Lung (tissue), 11 donors: ENCODE measurements at regions not wholly inside any gene's neighbourhood (a gene's known extent, or its start where the extent isn't known, plus 50 kb on each side); places are given as distances from the start of the nearest gene placed in this dataset.
"Not testable (repeated sequence)": the region's sequence is repeated elsewhere in the genome, so short reads cannot be mapped to it uniquely, and the experiment has no call there.

Source experiments
- ATAC-seq: fragments of 200-7000 bp; cut with Tn5 transposase; one replicate; pipeline ENCODE4 v1.9.1; 2020; ENCODE audit warnings: moderate number of reproducible peaks; ENCODE audit not compliant: insufficient read depth, low FRiP score
- DNase-seq, 3 donors: peaks; one replicate each; pipeline ENCODE4 v3.0.0-alpha.2; 2013 to 2017
- H3K27ac ChIP-seq, 2 donors: one replicate each; pipeline ENCODE4 v1.5.1; 2013; ENCODE audit warnings: mild to moderate bottlenecking in 2 of 2, moderate library complexity in 2 of 2, control low read depth in 1 of 2, inconsistent platforms in 1 of 2, low read depth in 1 of 2, low read length in 1 of 2
- H3K27me3 ChIP-seq, 3 donors: one replicate each; pipeline ENCODE4 v1.5.1; 2013; ENCODE audit warnings: low read length in 2 of 3; ENCODE audit not compliant: control insufficient read depth in 3 of 3, insufficient read depth in 3 of 3
- H3K36me3 ChIP-seq, 4 donors: one replicate each; pipeline ENCODE4 v1.5.1; 2013; ENCODE audit warnings: low read length in 4 of 4, mild to moderate bottlenecking in 1 of 4, moderate library complexity in 1 of 4; ENCODE audit not compliant: control insufficient read depth in 4 of 4, insufficient read depth in 4 of 4
- H3K4me1 ChIP-seq, 5 donors: one replicate each; pipeline ENCODE4 v1.5.1; 2013; ENCODE audit warnings: low read length in 5 of 5, mild to moderate bottlenecking in 2 of 5, moderate library complexity in 1 of 5; ENCODE audit not compliant: control insufficient read depth in 5 of 5, insufficient read depth in 5 of 5
- H3K4me3 ChIP-seq: one replicate; pipeline ENCODE4 v1.5.1; 2013; ENCODE audit warnings: mild to moderate bottlenecking, control low read depth, moderate library complexity
- H3K9ac ChIP-seq, 2 donors: one replicate each; pipeline ENCODE4 v1.5.1; 2013; ENCODE audit warnings: low read length in 2 of 2, control low read depth in 1 of 2; ENCODE audit not compliant: insufficient read depth in 1 of 2
- H3K9me3 ChIP-seq, 4 donors: one replicate each; pipeline ENCODE4 v1.5.1; 2013; ENCODE audit warnings: low read length in 3 of 4, mild to moderate bottlenecking in 1 of 4, moderate library complexity in 1 of 4; ENCODE audit not compliant: control insufficient read depth in 4 of 4, insufficient read depth in 3 of 4
- WGBS, 2 donors: extraction: QIAGEN DNeasy Blood & Tissue Kit; methylation state at CpG; one replicate each; pipeline ENCODE4 v1.1.7; 2013; 5-methylcytosine and 5-hydroxymethylcytosine counted together
- TF ChIP-seq, protein P1 (sequence below): IDR thresholded peaks from 2 replicates; pipeline ENCODE4 v1.5.1; 2012; ENCODE audit warnings: mild to moderate bottlenecking; ENCODE audit errors: control extremely low read depth, extremely low read depth
- donor health status: control.
- donor health status: control.
- donor health status: Bipolar disorder and iron deficiency.
- donor health status: healthy.
- donor health status: DM: yes; HTN: yes; CAD: no.

DNA sequence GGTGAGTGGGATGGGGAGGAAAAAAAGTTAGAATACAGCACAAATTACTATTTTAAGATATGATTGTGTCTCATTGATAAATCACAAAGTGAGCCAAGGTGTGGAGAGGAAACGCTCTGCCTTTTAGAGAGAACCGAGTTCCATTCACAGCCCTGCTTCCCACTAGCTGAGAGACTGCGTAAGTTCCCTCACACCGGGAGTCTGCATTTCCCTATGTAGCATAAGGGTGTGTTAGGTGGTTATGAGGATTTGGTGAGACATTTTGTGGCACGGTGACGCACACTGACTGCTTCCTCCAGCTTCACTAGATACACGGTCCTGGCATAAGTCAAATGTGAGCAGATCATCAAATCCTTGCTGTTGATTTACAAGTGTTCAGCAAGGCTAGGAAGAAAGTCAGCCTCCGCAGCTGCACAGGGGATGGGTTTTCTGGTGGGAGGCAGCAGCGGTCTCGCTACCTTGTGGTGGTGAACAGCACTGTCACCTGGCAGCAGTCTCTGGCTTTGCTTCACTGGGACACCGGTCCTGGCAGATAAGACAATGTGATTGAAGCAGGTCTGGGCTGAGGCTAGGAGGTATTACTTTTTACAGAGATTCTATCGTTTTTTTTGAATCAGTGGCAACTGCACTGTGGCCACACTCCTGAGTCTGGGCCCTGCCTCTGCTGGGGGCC is 312.2 kb upstream of the B3GAT1 start:
- DNase-seq = no peak
- H3K36me3 ChIP-seq = no peaks in the 10 kb centered on the region
- no peak overlapping the region for H3K9ac ChIP-seq
- peaks cover 0 to 7% (median 3%) of the 10 kb centered on the region in 3 donors for H3K27me3 ChIP-seq
- 78 to 84% methylated on average over 12 of the region's 12 CpGs for WGBS, 2 donors
- no peak for ATAC-seq
- H3K4me3 ChIP-seq = no peak overlapping the region
- H3K27ac ChIP-seq = no peak overlapping the region
- TF ChIP-seq, protein P1, sequence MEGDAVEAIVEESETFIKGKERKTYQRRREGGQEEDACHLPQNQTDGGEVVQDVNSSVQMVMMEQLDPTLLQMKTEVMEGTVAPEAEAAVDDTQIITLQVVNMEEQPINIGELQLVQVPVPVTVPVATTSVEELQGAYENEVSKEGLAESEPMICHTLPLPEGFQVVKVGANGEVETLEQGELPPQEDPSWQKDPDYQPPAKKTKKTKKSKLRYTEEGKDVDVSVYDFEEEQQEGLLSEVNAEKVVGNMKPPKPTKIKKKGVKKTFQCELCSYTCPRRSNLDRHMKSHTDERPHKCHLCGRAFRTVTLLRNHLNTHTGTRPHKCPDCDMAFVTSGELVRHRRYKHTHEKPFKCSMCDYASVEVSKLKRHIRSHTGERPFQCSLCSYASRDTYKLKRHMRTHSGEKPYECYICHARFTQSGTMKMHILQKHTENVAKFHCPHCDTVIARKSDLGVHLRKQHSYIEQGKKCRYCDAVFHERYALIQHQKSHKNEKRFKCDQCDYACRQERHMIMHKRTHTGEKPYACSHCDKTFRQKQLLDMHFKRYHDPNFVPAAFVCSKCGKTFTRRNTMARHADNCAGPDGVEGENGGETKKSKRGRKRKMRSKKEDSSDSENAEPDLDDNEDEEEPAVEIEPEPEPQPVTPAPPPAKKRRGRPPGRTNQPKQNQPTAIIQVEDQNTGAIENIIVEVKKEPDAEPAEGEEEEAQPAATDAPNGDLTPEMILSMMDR = no peak
- H3K9me3 ChIP-seq = peaks cover 0 to 2% (median 0%) of the 10 kb centered on the region in 4 donors
- H3K4me1 ChIP-seq = no peaks in the 10 kb centered on the region

DNA sequence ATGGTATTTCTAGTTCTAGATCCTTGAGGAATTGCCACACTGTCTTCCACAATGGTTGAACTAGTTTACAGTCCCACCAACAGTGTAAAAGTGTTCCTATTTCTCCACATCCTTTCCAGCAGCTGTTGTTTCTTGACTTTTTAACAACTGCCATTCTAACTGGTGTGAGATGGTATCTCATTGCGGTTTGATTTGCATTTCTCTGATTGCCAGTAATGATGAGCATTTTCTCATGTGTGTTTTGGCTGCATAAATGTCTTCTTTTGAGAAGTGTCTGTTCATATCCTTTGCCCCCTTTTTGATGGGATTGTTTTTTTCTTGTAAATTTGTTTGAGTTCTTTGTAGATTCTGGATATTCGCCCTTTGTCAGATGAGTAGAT is 308.6 kb upstream of the B3GAT1 start:
- not testable (repeated sequence) for H3K9me3 ChIP-seq, H3K27ac ChIP-seq, ATAC-seq, H3K4me3 ChIP-seq, H3K9ac ChIP-seq, H3K36me3 ChIP-seq, H3K4me1 ChIP-seq, DNase-seq
- H3K27me3 ChIP-seq = peaks cover 0 to 12% (median 4%) of the 10 kb centered on the region in 3 donors
- WGBS, 2 donors = 92 to 99% methylated on average over 2 of the region's 2 CpGs

DNA sequence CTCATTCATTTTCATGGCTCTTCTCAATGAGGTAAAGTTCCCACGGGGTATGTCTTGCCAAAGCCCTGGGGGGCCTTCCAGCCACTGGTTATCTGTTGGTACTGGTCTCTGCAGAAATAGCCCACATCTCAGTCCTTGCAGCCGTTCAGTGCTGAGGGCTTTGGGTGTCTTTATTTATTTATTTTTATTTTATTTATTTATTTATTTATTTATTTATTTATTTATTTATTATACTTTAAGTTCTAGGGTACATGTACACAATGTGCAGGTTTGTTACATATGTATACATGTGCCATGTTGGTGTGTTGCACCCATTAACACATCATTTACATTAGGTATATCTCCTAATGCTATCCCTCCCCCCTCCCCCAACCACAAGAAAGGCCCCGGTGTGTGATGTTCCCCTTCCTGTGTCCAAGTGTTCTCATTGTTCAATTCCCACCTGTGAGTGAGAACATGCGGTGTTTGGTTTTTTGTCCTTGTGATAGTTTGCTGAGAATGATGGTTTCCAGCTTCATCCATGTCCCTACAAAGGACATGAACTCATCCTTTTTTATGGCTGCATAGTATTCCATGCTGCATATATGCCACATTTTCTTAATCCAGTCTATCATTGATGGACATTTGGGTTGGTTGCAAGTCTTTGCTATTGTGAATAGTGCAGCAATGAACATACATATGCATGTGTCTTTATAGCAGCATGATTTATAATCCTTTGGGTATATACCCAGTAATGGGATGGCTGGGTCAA is 308.1 kb upstream of the B3GAT1 start:
- WGBS, 2 donors = 87 to 90% methylated on average over 3 to 4 of the region's 4 CpGs
- peaks cover 0 to 12% (median 2%) of the 10 kb centered on the region in 3 donors for H3K27me3 ChIP-seq
- ATAC-seq, H3K36me3 ChIP-seq, H3K4me3 ChIP-seq, H3K9ac ChIP-seq, H3K4me1 ChIP-seq, H3K9me3 ChIP-seq, H3K27ac ChIP-seq, DNase-seq: not testable (repeated sequence)

DNA sequence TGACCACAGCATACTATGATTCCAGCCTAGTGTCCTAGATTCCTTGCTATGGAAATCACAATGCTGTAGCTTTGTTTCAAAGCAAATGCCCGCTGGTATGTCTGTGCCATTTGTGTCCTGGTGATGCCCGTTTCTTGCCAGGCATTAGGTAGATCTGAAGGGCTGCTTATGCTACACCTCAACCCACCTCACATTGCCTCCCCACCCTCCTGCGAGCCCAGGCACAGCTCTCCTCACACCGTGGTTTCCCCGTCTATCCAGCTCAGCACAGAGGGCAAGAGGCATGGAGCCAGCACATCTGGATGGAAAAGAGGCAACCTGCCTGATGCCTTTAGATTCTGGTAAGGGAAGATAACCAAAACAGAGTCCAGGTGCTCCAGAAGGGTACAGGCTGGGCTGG is 307.4 kb upstream of the B3GAT1 start:
- no peak overlapping the region for H3K27ac ChIP-seq
- DNase-seq (no peak), ATAC-seq (no peak)
- WGBS, 2 donors = 91 to 95% methylated on average over 5 of the region's 5 CpGs
- H3K27me3 ChIP-seq = peaks cover 0 to 9% (median 2%) of the 10 kb centered on the region in 3 donors
- H3K4me1 ChIP-seq = no peaks in the 10 kb centered on the region
- no peak overlapping the region for H3K4me3 ChIP-seq
- peaks cover 0 to 2% (median 0%) of the 10 kb centered on the region in 4 donors for H3K9me3 ChIP-seq
- no peaks in the 10 kb centered on the region for H3K36me3 ChIP-seq
- TF ChIP-seq, protein P1 = no peak
- no peak overlapping the region for H3K9ac ChIP-seq
